NCI-H1105 treated with DMSO at 0.1 percent for 48 hours (cell line): ENCODE measurements at regions not wholly inside any gene's neighbourhood (a gene's known extent, or its start where the extent isn't known, plus 50 kb on each side); places are given as distances from the start of the nearest gene placed in this dataset.

Source experiments
- DNase-seq: peaks from one replicate; lab custom pipeline; 2025; lab: John Stamatoyannopoulos, UW

GRCh38 chr6:77979204-77979603 lies 326.4 kb downstream of the MEI4 start:
- DNase-seq: no peak

GRCh38 chr6:77986380-77987034 lies 333.7 kb downstream of the MEI4 start:
- no peak for DNase-seq

GRCh38 chr6:77987035-77987384 lies 334.2 kb downstream of the MEI4 start:
- no peak for DNase-seq

GRCh38 chr6:78010130-78010529 lies 357.3 kb downstream of the MEI4 start:
- no peak for DNase-seq

GRCh38 chr6:78020586-78020985 lies 367.7 kb downstream of the MEI4 start:
- no peak for DNase-seq

- no peak for DNase-seq
Measured at GRCh38 chr6:78025502-78025901, 372.7 kb downstream of the MEI4 start.

GRCh38 chr6:78031228-78031627 lies 378.4 kb downstream of the MEI4 start:
- DNase-seq: no peak

- no peak for DNase-seq
Measured at GRCh38 chr6:78059171-78059570, 406.3 kb downstream of the MEI4 start.

- no peak for DNase-seq
Measured at GRCh38 chr6:78062993-78063392, 410.2 kb downstream of the MEI4 start.

- DNase-seq: no peak
Measured at GRCh38 chr6:78076371-78076770, 423.5 kb downstream of the MEI4 start.

- DNase-seq: no peak
Measured at GRCh38 chr6:78089531-78089930, 436.7 kb downstream of the MEI4 start.

GRCh38 chr6:78093906-78094305 lies 441.1 kb downstream of the MEI4 start:
- DNase-seq: no peak

GRCh38 chr6:78101387-78101786 lies 448.5 kb downstream of the MEI4 start:
- no peak for DNase-seq

- DNase-seq: no peak
Measured at GRCh38 chr6:78110641-78111040, 457.8 kb downstream of the MEI4 start.

- DNase-seq: no peak
Measured at GRCh38 chr6:78117966-78118365, 465.1 kb downstream of the MEI4 start.

- DNase-seq: no peak
Measured at GRCh38 chr6:78131521-78131920, 478.7 kb downstream of the MEI4 start.

GRCh38 chr6:78132671-78133410 lies 480.0 kb downstream of the MEI4 start:
- no peak for DNase-seq

GRCh38 chr6:78150425-78150824 lies 497.6 kb downstream of the MEI4 start:
- no peak for DNase-seq

GRCh38 chr6:78153976-78154375 lies 501.1 kb downstream of the MEI4 start:
- DNase-seq: no peak

- DNase-seq: no peak
Measured at GRCh38 chr6:78157606-78158005, 504.8 kb downstream of the MEI4 start.

GRCh38 chr6:78188891-78189290 lies 536.1 kb downstream of the MEI4 start:
- DNase-seq: no peak

GRCh38 chr6:78192057-78192456 lies 539.2 kb downstream of the MEI4 start:
- DNase-seq: no peak

- DNase-seq: no peak
Measured at GRCh38 chr6:78199044-78199443, 546.2 kb downstream of the MEI4 start.

- DNase-seq: no peak
Measured at GRCh38 chr6:78222226-78222625, 569.4 kb downstream of the MEI4 start.
